ENCODE measurements at regions not wholly inside any gene's neighbourhood (a gene's known extent, or its start where the extent isn't known, plus 50 kb on each side); places are given as distances from the start of the nearest gene placed in this dataset.
A peak's percentile ranks its signal among the peaks of the same experiment; 100 is the strongest.

DNA sequence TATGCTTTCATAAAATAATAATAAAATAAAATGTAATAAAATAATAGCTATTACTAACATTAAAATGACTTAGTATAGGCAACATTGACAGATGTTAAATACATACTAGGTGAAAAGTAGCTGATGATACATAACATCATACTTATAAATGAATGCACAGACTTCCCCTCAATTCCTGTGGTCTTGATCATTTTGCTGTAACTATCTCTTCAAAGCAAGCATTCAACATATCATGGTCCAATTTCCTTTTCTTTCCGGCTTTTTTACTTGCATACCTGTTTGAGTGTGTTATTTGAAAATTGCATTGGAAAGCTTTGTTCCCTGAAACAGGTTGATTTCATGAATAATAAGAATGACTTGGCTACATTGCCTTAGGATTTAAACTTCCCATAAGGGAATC lies 309.3 kb downstream of the HDGFL1 start:
- intact Hi-C loops (cut with DNase I) = no loop called here
- Histone ChIP-seq H3K4me1 (peaks cover 21% of the 10 kb centered on the region), H3K27ac (no peak overlapping the region), H3K4me3 (no peak overlapping the region), H3K9me3 (no peaks in the 10 kb centered on the region), H3K27me3 (ENCODE audit: insufficient read depth in 3 of 3, low read length in 2 of 3) (no peaks in the 10 kb centered on the region), H3K36me3 (ENCODE audit: insufficient read depth in 1 of 2, low read depth in 1 of 2) (no peaks in the 10 kb centered on the region)
- DNase-seq = no peak
- ATAC-seq = no peak
- TF ChIP-seq, protein P1, sequence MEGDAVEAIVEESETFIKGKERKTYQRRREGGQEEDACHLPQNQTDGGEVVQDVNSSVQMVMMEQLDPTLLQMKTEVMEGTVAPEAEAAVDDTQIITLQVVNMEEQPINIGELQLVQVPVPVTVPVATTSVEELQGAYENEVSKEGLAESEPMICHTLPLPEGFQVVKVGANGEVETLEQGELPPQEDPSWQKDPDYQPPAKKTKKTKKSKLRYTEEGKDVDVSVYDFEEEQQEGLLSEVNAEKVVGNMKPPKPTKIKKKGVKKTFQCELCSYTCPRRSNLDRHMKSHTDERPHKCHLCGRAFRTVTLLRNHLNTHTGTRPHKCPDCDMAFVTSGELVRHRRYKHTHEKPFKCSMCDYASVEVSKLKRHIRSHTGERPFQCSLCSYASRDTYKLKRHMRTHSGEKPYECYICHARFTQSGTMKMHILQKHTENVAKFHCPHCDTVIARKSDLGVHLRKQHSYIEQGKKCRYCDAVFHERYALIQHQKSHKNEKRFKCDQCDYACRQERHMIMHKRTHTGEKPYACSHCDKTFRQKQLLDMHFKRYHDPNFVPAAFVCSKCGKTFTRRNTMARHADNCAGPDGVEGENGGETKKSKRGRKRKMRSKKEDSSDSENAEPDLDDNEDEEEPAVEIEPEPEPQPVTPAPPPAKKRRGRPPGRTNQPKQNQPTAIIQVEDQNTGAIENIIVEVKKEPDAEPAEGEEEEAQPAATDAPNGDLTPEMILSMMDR (IDR thresholded peaks at IDR 0.05) = no peak
- WGBS, 3 donors = 84 to 95% (median 94%) methylated on average over 1 of the region's 1 CpG

DNA sequence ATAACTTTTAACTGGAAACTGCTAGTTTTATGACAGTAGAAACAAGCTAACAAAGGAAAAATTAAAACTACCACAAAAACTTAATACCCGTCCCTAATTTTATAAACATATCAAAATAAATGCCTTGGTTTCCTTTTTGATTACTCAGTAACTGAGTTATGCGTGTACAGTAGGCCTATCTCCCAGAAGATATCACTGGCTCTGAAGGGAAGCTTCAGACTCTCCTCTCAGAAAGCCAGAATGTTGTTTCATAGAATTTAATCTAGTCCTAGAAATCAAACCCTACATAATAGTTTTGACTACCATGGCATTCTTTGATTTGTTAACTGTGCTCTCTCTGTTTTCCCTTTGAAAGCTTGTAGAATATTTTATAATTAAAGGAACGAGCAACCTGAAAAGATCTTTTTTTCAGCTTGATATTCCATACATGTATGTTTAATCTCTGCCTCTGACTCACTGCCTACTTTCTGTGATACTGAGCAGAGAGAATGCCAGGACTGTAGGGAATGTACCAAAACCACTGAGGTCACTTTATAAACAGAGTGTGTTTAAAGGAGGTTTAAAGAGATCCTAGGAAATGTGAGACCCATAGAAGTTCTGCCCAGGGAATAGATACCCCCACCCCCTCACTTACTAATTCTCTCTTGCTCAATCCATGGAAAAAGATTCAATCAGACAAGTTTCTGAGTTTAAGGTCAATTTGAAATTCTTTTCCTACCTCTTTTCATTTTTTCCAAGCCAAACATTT lies 311.5 kb downstream of the HDGFL1 start:
- Histone ChIP-seq H3K27me3 (ENCODE audit: insufficient read depth in 3 of 3, low read length in 2 of 3) (no peaks in the 10 kb centered on the region), H3K4me1 (peaks cover 21% of the 10 kb centered on the region), H3K9me3 (no peaks in the 10 kb centered on the region), H3K4me3 (no peak overlapping the region), H3K36me3 (ENCODE audit: insufficient read depth in 1 of 2, low read depth in 1 of 2) (no peaks in the 10 kb centered on the region), H3K27ac (peak overlapping the region; percentile 19)
- 38 to 49% (median 38%) methylated on average over 3 of the region's 3 CpGs for WGBS, 3 donors
- TF ChIP-seq, protein P1 (IDR thresholded peaks at IDR 0.05) = no peak
- intact Hi-C loops (cut with DNase I) = no loop called here
- ATAC-seq (peak in 2 of 4 donors; percentile 58 to 70), DNase-seq (no peak)

DNA sequence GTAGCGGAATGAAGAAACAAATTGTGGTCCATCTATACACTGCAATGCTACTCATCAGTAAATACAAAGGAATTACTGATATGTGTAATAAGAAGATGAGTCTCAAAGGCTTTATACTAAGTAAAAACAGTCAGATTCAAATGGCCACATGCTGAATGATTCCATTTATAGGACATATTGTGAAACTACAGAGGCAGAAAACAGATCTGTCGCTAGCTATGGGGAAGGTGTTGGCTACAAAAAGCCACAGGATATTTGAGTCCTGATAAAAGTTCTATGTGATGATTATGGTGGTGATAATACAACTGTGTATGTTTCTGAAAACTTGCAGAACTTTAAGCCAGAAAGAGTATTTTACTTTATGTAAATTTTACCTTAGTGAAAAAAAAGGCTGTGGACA lies 313.2 kb downstream of the HDGFL1 start:
- no peaks in the 10 kb centered on the region for H3K27me3 ChIP-seq (ENCODE audit: insufficient read depth in 3 of 3, low read length in 2 of 3)
- no peaks in the 10 kb centered on the region for H3K36me3 ChIP-seq (ENCODE audit: insufficient read depth in 1 of 2, low read depth in 1 of 2)
- H3K4me1 ChIP-seq = peaks cover 21% of the 10 kb centered on the region
- WGBS, 3 donors = 73 to 74% (median 74%) methylated on average over 2 of the region's 2 CpGs
- no peaks in the 10 kb centered on the region for H3K9me3 ChIP-seq
- intact Hi-C loops (cut with DNase I) = no loop called here
- H3K4me3 ChIP-seq = no peak overlapping the region
- no peak for DNase-seq
- TF ChIP-seq, protein P1 (IDR thresholded peaks at IDR 0.05) = no peak
- no peak for ATAC-seq
- no peak overlapping the region for H3K27ac ChIP-seq

DNA sequence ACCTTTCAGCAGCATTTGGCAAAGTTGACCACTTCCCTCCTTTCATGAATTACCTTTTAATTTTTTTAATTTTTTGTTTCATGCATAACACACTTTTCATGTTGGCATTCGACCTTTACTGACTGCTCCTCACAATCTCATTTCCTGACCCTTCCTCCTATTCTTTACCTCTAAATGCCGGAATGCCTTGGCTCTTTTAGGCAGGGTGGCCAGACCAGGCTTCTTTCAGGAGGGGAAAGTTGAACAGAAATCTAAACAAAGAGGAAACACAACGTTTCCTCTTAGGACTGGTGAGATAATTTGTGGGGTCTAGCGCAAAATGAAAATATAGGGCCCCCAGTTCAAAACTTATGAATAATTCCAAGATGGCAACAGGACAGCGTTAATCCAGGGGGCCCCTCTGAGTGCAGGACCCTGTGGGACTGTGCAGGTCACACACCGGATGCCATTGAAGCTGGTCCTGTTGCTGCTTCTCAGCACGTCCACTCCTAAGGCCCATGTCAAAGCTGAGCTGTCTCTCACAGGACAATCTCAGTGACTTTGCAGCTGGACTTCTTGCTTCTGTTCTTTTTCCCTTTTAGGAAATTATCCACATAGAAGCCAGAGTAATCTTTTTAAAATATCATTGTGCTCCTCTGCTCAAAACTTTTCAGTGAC lies 313.8 kb downstream of the HDGFL1 start:
- ATAC-seq = no peak
- Histone ChIP-seq H3K9me3 (no peaks in the 10 kb centered on the region), H3K27me3 (ENCODE audit: insufficient read depth in 3 of 3, low read length in 2 of 3) (no peaks in the 10 kb centered on the region), H3K4me1 (peaks cover 21% of the 10 kb centered on the region), H3K27ac (peak overlapping the region; percentile 58), H3K4me3 (no peak overlapping the region), H3K36me3 (ENCODE audit: insufficient read depth in 1 of 2, low read depth in 1 of 2) (no peaks in the 10 kb centered on the region)
- intact Hi-C loops (cut with DNase I) = no loop called here
- TF ChIP-seq, protein P1 (IDR thresholded peaks at IDR 0.05) = no peak
- 63 to 75% (median 71%) methylated on average over 7 of the region's 7 CpGs for WGBS, 3 donors
- no peak for DNase-seq
